Muscle of leg (tissue), 3 donors: ENCODE measurements at regions not wholly inside any gene's neighbourhood (a gene's known extent, or its start where the extent isn't known, plus 50 kb on each side); places are given as distances from the start of the nearest gene placed in this dataset.

ENCODE experiments used
- DNase-seq: peaks from one replicate; pipeline ENCODE4 v3.0.0; 2013
- H3K27ac ChIP-seq: one replicate; pipeline ENCODE4 v1.5.1; 2013; ENCODE audit warnings: mild to moderate bottlenecking, low read length, control low read depth
- H3K27me3 ChIP-seq: one replicate; pipeline ENCODE4 v1.6.1; 2013; ENCODE audit warnings: low read length; ENCODE audit not compliant: control insufficient read depth, insufficient read depth
- H3K36me3 ChIP-seq: one replicate; pipeline ENCODE4 v1.6.1; 2013; ENCODE audit warnings: low read length; ENCODE audit not compliant: control insufficient read depth, insufficient read depth
- H3K4me1 ChIP-seq: one replicate; pipeline ENCODE4 v1.6.1; 2013; ENCODE audit warnings: low read length; ENCODE audit not compliant: control insufficient read depth, insufficient read depth
- H3K4me3 ChIP-seq: one replicate; pipeline ENCODE4 v1.5.1; 2013; ENCODE audit warnings: low read length, control low read depth
- H3K9me3 ChIP-seq: replicated peaks from 2 replicates; pipeline ENCODE4 v1.6.1; 2013; ENCODE audit warnings: low read depth, low read length; ENCODE audit not compliant: control insufficient read depth
- WGBS: methylation state at CpG from one replicate; pipeline ENCODE4 v1.1.5; 2013; ENCODE audit warnings: missing lambda C conversion rate; ENCODE audit not compliant: insufficient coverage; 5-methylcytosine and 5-hydroxymethylcytosine counted together

GRCh38 chr20:57027777-57028176, 238.7 kb downstream of the BMP7 start:
- H3K4me3 ChIP-seq, result no peak overlapping the region
- no peak overlapping the region for H3K27ac ChIP-seq
- 72% methylated on average over 3 of the region's 5 CpGs for WGBS

GRCh38 chr20:57030611-57031600, 235.5 kb downstream of the BMP7 start:
- Histone ChIP-seq H3K27me3 (peaks cover 11% of the 10 kb centered on the region), H3K9me3 (no peaks in the 10 kb centered on the region), H3K27ac (no peak overlapping the region), H3K36me3 (no peaks in the 10 kb centered on the region), H3K4me1 (peaks cover 5% of the 10 kb centered on the region), H3K4me3 (no peak overlapping the region)
- no peak for DNase-seq
- WGBS, result 4% methylated on average over 3 of the region's 14 CpGs

More at GRCh38 chr20:57027777-57028176, 238.7 kb downstream of the BMP7 start:
- H3K9me3 ChIP-seq, result no peaks in the 10 kb centered on the region
- peaks cover 5% of the 10 kb centered on the region for H3K27me3 ChIP-seq
- H3K36me3 ChIP-seq, result no peaks in the 10 kb centered on the region
- no peak for DNase-seq
- peaks cover 7% of the 10 kb centered on the region for H3K4me1 ChIP-seq

- Histone ChIP-seq H3K4me1 (peaks cover 5% of the 10 kb centered on the region), H3K36me3 (no peaks in the 10 kb centered on the region), H3K9me3 (no peaks in the 10 kb centered on the region), H3K27me3 (peaks cover 12% of the 10 kb centered on the region), H3K4me3 (no peak overlapping the region), H3K27ac (no peak overlapping the region)
- WGBS, result no CpG with 5 or more reads among the region's 2 CpGs
- no peak for DNase-seq
Observed at GRCh38 chr20:57031867-57032355, 234.5 kb downstream of the BMP7 start.

GRCh38 chr20:57032847-57033246, 233.6 kb downstream of the BMP7 start:
- WGBS, result 50% methylated on average over 2 of the region's 9 CpGs

GRCh38 chr20:57034001-57034400, 232.4 kb downstream of the BMP7 start:
- Histone ChIP-seq H3K27ac (no peak overlapping the region), H3K4me1 (peaks cover 5% of the 10 kb centered on the region), H3K27me3 (peaks cover 11% of the 10 kb centered on the region), H3K4me3 (no peak overlapping the region), H3K9me3 (no peaks in the 10 kb centered on the region), H3K36me3 (no peaks in the 10 kb centered on the region)
- DNase-seq, result no peak
- WGBS, result 65% methylated on average over 2 of the region's 5 CpGs

More at GRCh38 chr20:57032847-57033246, 233.6 kb downstream of the BMP7 start:
- Histone ChIP-seq H3K36me3 (no peaks in the 10 kb centered on the region), H3K27ac (no peak overlapping the region), H3K4me1 (peaks cover 5% of the 10 kb centered on the region), H3K4me3 (no peak overlapping the region), H3K27me3 (peaks cover 12% of the 10 kb centered on the region), H3K9me3 (no peaks in the 10 kb centered on the region)
- DNase-seq, result no peak

- H3K27me3 ChIP-seq, result peaks cover 12% of the 10 kb centered on the region
- H3K36me3 ChIP-seq, result no peaks in the 10 kb centered on the region
- H3K4me3 ChIP-seq, result no peak overlapping the region
- 50% methylated on average over 1 of the region's 3 CpGs for WGBS
- DNase-seq, result no peak
- H3K9me3 ChIP-seq, result no peaks in the 10 kb centered on the region
- no peaks in the 10 kb centered on the region for H3K4me1 ChIP-seq
- H3K27ac ChIP-seq, result no peak overlapping the region
Observed at GRCh38 chr20:57037689-57038088, 228.8 kb downstream of the BMP7 start.

- WGBS, result 56% methylated on average over 4 of the region's 4 CpGs
- no peak for DNase-seq
Observed at GRCh38 chr20:57038608-57039440, 227.6 kb downstream of the BMP7 start.

GRCh38 chr20:57040466-57040865, 226.0 kb downstream of the BMP7 start:
- H3K4me3 ChIP-seq, result no peak overlapping the region
- no peaks in the 10 kb centered on the region for H3K4me1 ChIP-seq
- no peak overlapping the region for H3K27ac ChIP-seq
- no CpG with 5 or more reads among the region's 3 CpGs for WGBS
- H3K27me3 ChIP-seq, result peaks cover 11% of the 10 kb centered on the region
- no peaks in the 10 kb centered on the region for H3K9me3 ChIP-seq
- no peaks in the 10 kb centered on the region for H3K36me3 ChIP-seq
- no peak for DNase-seq

More at GRCh38 chr20:57038608-57039440, 227.6 kb downstream of the BMP7 start:
- no peaks in the 10 kb centered on the region for H3K4me1 ChIP-seq
- H3K27me3 ChIP-seq, result peaks cover 14% of the 10 kb centered on the region
- no peak overlapping the region for H3K27ac ChIP-seq
- no peak overlapping the region for H3K4me3 ChIP-seq
- no peaks in the 10 kb centered on the region for H3K9me3 ChIP-seq
- H3K36me3 ChIP-seq, result no peaks in the 10 kb centered on the region

GRCh38 chr20:57040924-57041323, 225.5 kb downstream of the BMP7 start:
- no peak for DNase-seq
- H3K36me3 ChIP-seq, result no peaks in the 10 kb centered on the region
- 59% methylated on average over 6 of the region's 8 CpGs for WGBS
- no peaks in the 10 kb centered on the region for H3K4me1 ChIP-seq
- peaks cover 8% of the 10 kb centered on the region for H3K27me3 ChIP-seq
- no peak overlapping the region for H3K4me3 ChIP-seq
- H3K27ac ChIP-seq, result no peak overlapping the region
- H3K9me3 ChIP-seq, result no peaks in the 10 kb centered on the region

GRCh38 chr20:57043091-57043490, 223.3 kb downstream of the BMP7 start:
- DNase-seq, result no peak
- Histone ChIP-seq H3K4me1 (no peaks in the 10 kb centered on the region), H3K27ac (no peak overlapping the region), H3K9me3 (no peaks in the 10 kb centered on the region), H3K4me3 (no peak overlapping the region), H3K27me3 (peaks cover 11% of the 10 kb centered on the region), H3K36me3 (no peaks in the 10 kb centered on the region)
- WGBS, result 90% methylated on average over 3 of the region's 5 CpGs
